ENCODE measurements at regions not wholly inside any gene's neighbourhood (a gene's known extent, or its start where the extent isn't known, plus 50 kb on each side); places are given as distances from the start of the nearest gene placed in this dataset.

GRCh38 chr2:187942876-187943275 lies 348.8 kb upstream of the GULP1 start:
- DNase-seq = no peak

DNA sequence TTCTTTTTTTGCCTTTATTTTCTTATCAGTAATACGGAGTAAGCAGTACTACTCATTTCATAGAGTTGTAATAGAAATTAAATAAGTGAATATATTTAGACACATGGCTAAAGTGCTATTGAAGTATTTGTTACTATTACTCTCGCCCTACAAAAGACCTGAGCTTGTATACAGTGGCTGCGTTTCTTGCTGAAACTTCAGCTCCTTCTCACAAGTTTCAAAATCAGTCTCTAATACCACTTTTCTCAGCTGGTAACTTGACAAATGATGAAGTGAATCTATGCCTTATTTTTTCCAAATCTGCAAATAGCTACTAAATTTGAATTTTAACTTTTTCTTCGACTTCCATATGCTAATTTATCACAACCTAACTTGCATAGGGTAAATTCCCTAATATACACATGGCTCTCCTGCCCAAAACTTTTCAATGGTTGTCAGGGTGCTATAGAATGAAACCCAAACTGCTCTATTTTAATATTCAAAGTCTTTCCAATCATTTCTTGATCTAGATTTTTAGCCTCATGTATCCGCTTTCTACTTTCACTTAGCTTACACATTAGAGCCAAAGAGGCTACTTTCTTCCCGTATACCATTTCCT lies 347.8 kb upstream of the GULP1 start:
- no peak for DNase-seq

- DNase-seq = no peak
Observed at GRCh38 chr2:187949859-187950258, 341.8 kb upstream of the GULP1 start.

- no peak for DNase-seq
Observed at GRCh38 chr2:187951470-187952218, 340.0 kb upstream of the GULP1 start.

DNA sequence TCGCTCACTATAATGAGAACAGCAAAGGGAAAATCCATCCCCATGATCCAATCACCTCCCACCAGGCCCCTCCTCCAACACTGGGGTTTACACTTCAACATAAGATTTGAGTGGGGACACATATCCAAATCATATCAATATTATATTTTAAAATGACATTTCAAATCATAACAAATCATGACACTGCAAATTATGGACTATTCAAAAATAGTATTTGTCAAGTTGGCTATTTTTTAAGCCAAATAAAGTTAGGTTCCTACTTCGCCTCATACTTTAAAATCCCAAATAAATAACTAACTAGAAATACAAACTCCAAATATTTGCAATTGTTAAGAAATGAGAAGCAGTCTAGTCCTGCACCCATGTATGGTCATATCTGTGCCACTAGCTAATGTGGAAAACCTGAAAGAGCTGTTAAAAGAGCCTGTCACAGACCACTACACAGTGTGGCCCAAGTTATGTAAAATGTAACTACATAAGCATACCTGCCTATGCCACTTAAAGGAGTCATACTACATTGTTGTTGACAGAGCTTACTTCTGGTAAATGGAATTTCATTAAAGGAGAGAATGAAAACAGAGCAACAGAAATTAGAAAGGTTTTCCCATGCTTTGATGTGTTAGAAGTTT lies 334.7 kb upstream of the GULP1 start:
- DNase-seq = no peak

- no peak for DNase-seq
Observed at GRCh38 chr2:187959821-187960220, 331.9 kb upstream of the GULP1 start.

DNA sequence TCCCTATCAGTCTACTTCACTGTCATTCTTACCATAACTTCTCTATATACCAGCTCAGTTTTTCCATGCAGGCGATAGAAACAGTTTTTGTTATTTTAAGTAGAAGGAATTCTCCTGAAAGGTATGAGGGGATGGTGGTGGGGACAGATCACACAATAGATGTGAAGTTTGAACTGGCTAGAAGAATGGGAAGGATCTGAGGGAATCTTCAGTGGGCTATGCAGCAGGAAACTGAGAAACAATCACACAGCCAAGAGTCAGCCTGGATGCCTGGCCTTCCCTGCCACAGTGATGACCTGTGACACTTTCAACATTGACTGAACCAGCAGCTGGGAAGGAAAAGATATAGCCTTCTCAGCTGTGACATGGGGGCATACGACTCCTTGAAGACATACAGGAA lies 329.1 kb upstream of the GULP1 start:
- no peak for DNase-seq

- no peak for DNase-seq
Observed at GRCh38 chr2:187964746-187965145, 326.9 kb upstream of the GULP1 start.

DNA sequence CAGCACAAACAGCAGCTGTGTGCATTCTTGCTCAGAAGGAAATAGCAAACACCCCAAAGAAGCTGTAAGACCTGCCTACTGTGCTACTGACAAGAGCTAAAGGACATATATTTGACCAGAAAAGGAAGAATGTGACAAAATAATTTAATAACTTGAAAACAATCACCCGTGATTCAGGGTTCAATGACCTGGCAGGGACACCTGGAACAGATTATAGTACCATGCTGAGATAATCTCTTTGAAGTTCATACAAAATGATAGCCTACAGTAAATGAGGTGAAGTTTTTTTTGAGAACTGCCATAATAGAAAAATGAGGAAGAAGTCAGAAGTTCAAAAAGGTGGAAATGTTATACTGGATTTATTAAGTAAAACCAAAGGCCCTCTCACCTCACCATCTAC lies 324.8 kb upstream of the GULP1 start:
- no peak for DNase-seq

DNA sequence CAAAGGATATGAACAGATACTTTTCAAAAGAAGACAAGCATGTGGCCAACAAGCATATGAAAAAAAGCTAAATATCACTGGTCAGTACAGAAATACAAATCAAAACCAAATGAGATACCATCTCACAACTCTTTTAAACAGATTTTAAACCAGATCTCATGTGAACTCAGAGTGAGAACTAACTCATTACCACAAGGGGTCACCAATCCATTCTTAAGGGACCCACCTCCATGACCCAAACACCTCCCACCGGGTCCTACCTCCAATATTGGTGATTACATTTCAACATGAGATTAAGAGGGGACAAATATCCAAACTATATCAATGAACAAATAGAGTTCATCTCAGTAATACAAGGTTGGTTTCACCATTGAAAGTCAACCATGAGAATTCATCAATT lies 319.8 kb upstream of the GULP1 start:
- no peak for DNase-seq

DNA sequence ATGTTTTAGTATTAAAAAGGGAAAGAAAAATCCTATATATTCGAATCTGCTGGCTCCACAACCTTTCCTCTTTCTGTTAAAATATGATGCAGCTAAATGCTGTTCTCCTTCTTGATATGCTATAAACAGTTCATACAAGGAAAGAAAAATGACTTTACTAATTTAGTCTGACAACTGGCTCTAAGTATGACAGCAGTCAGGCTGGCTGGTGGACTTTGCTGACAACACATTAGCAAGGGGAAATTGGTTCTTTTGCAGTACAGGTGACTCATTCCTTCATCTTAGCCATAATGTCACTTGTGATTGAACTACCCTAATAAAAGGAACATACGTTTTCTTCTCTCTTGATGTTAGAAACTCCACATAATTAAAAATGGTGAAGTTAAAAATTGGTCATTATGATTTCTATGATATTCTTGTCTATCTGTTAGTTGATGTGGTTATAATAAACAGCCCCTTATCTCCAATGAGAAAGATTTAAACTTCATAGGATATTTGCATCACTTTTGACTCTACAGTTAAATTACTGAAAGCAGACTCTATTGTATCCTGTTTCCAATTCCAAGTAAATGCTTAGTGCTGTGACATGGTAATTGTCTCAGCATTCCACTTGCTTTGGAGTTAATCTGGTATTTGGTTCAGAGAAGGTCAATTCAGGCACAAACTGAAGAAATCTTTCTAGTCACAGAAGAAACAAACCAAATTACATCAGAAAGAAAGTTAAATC lies 315.3 kb upstream of the GULP1 start:
- no peak for DNase-seq

GRCh38 chr2:187976986-187977333 lies 314.7 kb upstream of the GULP1 start:
- DNase-seq = no peak

- DNase-seq = no peak
Observed at GRCh38 chr2:187978356-187978755, 313.3 kb upstream of the GULP1 start.

- DNase-seq = no peak
Observed at GRCh38 chr2:187982668-187983067, 309.0 kb upstream of the GULP1 start.

DNA sequence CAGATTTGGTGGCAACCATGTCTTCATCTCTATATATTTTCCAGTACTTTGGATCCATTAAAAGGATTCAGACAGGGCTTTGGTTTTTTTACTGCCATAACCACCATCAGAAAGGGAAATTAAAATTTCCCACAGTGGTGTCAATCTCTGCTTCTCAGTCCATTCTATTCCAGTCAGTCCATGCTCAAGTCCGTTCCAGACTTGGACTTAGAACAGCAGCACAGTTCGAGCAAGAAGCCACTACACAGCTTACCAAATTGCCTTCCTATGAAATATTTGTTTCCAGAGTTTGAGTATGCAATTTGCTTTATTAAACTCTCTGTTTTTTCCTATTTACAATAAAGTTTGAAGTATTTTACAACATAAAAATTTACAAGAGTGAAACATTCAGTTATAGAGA lies 306.5 kb upstream of the GULP1 start:
- no peak for DNase-seq

- no peak for DNase-seq
Observed at GRCh38 chr2:187985923-187986322, 305.8 kb upstream of the GULP1 start.

- DNase-seq = no peak
Observed at GRCh38 chr2:187986390-187987105, 305.1 kb upstream of the GULP1 start.

- no peak for DNase-seq
Observed at GRCh38 chr2:187988348-187988747, 303.3 kb upstream of the GULP1 start.

- DNase-seq = no peak
Observed at GRCh38 chr2:187989925-187990623, 301.6 kb upstream of the GULP1 start.

- peak; percentile 29 for DNase-seq
Observed at GRCh38 chr2:187991389-187991788, 300.3 kb upstream of the GULP1 start.

DNA sequence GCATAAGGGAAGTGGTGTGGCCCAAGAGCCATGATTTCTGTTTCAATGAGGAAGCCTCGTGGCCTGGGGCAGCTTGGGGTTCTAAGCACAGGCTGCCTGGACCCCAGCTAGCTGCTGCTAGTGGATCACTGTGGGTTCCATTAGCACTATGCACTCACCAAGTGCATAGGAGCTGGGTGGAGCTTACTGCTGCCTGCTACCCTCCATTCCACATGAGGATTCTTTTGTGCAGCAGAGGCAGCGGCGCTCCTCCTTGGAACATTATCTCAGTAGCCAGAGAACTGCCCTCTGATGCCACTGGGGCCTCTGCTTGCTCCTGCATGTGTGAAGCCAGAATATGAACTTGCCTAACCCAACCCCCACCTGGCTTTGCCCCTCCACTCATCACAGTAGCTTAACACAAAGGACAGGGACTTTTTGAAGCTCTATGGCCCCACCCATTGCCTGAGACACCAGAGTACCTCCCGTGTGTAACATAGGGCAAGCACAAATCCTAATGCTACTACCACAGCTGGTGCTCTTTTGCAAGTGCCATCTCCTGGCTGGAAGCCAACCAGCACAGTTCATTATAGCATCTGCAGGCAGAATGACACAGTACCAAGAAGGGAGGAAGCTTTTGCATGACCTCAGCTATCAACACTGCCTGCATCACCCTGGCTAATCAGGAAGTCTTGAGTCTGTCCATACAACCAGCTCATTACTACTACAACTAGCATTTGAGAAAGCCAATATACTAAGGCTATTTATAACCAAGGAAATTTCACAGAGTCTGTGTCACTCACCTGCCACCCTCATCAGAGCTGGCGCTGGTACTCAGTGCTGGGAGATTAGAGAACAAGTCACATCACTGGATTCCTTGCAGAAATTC lies 297.0 kb upstream of the GULP1 start:
- no peak for DNase-seq
